ENCODE measurements at regions not wholly inside any gene's neighbourhood (a gene's known extent, or its start where the extent isn't known, plus 50 kb on each side); places are given as distances from the start of the nearest gene placed in this dataset.

DNA sequence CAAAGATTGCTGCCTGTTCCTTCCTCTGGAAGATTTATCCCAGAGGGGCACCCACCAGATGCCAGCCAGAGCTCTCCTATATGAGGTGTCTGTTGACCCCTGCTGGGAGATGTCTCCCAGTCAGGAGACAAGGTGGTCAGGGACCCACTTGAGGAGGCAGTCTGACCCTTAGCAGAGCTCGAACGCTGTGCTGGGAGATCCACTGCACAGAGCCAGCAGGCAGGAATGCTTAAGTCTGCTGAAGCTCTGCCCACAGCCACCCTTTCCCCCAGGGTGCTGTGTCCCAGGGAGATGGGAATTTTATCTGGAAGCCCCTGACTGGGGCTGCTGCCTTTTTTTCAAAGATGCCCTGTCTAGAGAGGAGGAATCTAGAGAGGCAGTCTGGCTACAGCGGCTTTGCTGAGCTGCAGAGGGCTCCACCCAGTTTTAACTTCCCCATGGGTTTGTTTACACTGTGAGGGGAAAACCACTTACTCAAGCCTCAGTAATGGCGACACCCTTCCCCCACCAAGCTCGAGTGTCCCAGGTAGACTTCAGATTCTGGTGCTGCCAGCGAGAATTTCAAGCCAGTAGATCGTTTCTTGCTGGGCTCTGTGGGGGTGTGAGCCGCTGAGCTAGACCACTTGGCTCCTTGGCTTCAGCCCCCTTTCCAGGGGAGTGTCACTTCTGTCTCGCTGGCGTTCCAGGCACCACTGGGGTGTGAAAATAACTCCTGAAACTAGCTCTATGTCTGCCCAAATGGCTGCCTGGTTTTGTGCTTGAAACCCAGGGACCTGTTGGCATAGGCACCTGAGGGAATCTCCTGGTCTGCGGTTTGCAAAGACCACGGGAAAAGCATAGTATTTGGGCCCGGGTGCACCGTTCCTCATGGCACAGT is 51.1 kb upstream of the PDC start:
- in situ Hi-C loops (cut with MboI; ENCODE audit: low pct_unique_long_range_greater_than_20kb, low sequenced_read_pairs), result no loop called here
- peak; percentile 47 for DNase-seq

Data from KBM-7 (cell line).